CD4-positive, alpha-beta T cell treated with Interleukin-2 at 100 ng/mL for 4 hours (primary cell): ENCODE measurements at regions not wholly inside any gene's neighbourhood (a gene's known extent, or its start where the extent isn't known, plus 50 kb on each side); places are given as distances from the start of the nearest gene placed in this dataset.
"Not testable (repeated sequence)": the region's sequence is repeated elsewhere in the genome, so short reads cannot be mapped to it uniquely, and the experiment has no call there.

ENCODE experiments used
- DNase-seq: peaks from one replicate; pipeline ENCODE4 v3.0.0-alpha.2; 2020; ENCODE audit warnings: low spot score

DNA sequence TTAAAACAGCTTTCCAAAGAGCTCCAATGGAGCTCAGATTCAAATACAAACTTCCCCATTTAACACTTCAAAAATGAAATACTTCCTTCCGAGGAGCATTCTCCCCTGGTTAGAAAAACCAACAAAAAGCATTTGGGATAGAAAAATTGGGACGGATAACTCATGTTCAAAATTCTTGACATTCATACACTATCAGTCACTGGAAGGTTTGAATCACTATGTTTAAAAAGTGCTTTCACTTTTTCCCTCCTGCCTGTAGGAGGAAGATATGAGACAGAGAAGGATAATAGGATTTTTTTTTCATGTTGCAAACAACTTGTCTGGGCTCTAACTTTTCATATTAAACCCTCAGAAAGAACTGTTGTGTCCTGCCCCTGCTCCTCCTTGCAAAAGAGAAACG lies 412.0 kb downstream of the ACTL7B start:
- no peak for DNase-seq

DNA sequence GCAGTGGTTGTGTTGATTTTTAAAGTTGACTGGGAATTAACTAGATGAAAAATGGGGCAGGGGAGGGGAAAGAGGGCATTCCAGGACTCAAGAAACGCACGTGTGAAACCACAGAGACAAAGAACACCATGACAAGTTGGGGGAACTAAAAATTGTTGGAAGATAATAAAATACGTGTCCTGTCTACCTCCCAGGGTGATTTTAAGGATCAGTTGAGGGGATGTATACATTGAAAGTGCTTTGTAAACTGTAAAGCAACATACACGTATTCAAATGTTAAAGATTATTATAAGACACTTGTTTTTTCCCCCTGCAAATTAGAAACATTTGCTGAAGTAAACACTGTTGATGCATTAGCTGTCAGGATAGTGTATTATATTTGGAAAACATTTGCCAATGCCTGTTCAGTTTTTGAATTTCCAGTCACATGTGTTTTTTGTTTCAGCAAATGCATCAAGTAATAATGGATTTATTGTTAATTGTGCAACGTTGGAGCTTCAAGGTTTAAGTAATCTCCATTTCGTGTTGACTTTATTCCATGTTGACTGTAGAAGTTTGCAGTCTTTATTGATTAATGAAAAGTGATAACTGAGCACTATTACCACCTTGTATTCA lies 412.7 kb downstream of the ACTL7B start:
- no peak for DNase-seq

DNA sequence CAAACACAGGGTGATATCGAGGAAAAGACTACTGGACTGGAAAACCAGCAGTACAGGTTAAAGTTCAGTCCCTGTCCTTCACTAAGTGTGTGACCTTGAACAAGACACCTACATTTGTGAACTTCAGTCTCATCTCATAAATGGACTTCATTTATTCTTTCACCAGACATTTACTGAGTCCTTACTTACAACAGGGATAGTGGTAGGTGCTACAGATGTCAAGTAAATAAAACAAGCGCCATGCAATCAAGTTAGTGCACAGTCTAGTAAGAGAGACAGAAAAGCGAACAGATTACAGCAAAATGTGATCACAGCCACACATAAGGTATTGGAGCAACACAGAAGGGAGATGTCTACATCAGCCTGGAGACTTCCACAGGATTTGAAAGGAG lies 413.2 kb downstream of the ACTL7B start:
- DNase-seq, result no peak

GRCh38 chr9:108441726-108442125 lies 414.1 kb downstream of the ACTL7B start:
- no peak for DNase-seq

- DNase-seq, result no peak
Observed at GRCh38 chr9:108441251-108441650, 414.5 kb downstream of the ACTL7B start.

DNA sequence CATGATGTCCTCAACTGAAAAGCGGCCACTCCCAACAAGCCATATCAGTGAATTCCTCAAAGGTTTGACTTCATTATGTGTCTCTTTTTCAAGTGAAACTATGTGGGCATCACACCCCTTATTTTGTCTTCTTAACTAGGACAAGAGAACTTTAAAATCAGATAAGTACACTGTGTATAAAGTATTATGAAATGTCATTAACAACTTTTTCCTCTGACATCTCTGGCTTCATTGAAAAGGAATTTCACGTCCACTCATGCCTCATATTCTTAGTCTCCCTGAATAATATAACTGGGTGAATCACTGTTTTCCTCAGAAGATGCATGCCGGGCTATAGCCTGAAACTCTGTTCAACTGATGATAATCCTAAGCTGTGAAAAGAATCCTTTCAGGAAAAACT lies 415.8 kb downstream of the ACTL7B start:
- DNase-seq, result no peak

DNA sequence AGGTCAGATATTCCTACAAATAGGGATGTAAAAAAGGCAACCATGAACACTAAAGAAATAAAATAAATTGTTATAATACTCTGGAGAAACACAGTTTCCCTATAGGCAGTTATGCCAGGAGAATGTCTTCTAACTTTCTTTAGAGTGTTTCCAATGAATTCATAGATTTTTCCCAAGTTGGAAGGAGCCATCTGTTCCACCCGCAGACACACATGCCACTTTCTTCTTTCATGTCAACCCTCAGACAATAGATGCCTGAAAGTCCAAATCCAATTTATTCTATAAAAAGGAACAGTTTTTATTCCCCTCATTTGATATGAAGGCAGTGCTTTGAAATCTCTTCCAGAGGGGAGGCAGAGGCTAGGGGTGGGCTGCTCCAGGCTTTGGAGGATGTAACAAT lies 418.1 kb downstream of the ACTL7B start:
- no peak for DNase-seq

GRCh38 chr9:108436448-108436847 lies 419.3 kb downstream of the ACTL7B start:
- DNase-seq, result no peak

GRCh38 chr9:108434502-108434901 lies 421.3 kb downstream of the ACTL7B start:
- no peak for DNase-seq

DNA sequence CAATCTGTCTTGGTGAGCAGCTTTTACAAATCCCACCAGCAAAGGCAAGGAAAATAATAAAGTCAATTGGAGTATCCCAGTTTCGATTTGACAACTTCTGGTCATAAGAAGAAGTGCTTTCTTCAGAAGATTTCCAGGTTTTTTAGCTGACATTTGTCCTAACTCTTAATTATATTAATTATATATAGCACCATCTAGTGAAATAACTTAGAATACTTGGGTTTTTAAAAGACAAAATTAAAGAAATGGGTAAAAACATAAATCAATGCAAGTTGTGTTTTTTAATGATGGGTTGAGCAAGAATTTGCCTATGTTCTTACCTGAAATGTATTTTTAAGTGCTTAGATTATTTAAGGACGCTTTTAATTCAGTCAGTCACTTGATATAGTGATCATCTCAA lies 421.8 kb downstream of the ACTL7B start:
- no peak for DNase-seq

DNA sequence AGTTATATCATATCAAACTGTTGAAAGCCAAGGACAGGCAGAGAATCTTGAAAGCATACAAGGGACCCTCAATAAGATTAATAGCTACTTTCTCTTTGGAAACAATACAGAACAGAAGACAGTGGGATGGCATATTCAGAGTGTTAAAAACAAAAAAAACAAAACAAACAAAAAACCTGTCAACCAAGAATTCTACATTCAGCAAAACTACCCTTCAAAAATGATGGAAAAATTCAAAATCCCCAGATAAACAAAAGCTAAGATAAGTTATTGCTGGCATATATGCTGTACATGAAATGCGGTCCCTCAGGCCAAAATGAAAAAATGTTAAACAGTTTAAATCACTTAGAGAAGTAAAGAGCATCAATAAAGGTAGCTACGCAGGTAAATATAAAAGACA lies 425.1 kb downstream of the ACTL7B start:
- DNase-seq, result no peak

- no peak for DNase-seq
Observed at GRCh38 chr9:108427751-108428150, 428.0 kb downstream of the ACTL7B start.

- not testable (repeated sequence) for DNase-seq
Observed at GRCh38 chr9:108426421-108426940, 429.3 kb downstream of the ACTL7B start.

DNA sequence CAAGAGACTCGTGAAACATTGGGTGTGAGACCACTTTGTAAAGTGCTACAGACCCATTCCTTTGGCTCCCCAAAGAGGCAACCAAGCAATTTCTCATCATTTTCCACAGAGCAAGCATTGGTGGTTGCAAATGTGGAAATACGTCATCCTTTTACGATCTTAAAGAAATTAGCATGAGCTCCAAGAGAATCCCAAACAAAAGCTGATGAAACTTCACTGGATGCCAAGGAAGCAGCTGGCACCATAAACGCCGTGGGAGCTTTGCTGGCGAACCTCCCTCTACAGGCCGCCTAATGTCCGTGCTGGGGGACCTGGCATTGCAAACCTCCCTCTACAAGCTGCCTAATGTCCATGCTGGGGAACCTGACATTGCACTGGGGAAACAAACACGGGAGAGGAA lies 432.4 kb downstream of the ACTL7B start:
- no peak for DNase-seq

- no peak for DNase-seq
Observed at GRCh38 chr9:108419379-108419778, 436.4 kb downstream of the ACTL7B start.

DNA sequence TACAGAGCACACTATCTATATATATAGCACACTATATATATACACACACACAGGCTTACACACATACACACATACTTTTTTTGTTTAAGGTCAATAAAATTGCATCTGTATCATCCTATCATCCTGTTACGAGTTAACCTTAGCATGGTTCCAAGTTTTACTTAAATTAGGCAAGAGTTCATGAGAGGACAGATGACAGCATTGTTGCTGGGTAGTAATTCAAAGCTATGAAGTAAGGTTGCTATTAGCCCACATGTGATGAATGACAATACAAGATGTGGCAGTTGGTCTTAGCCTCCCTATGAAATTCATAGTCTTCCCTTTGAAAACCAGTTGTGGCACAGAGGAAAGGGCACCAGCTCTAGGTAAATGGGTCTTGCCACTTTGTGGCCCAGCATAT lies 438.1 kb downstream of the ACTL7B start:
- no peak for DNase-seq

DNA sequence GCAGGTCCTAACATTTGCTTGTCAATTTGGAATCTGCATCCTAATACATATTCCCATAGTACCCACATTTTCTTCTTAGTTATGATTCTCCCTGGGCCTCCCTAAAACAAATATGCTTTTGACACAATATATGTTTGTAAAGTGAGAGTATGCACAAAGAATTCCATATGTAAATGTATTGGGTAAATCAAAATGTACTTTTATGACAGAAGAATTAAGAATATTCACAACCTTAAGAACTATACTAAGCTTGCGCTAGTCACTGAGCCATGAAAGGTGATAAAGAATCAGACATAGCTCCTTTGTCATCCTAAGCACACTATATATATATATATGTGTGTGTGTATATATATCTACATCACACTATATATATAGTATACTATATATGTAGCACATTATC lies 438.5 kb downstream of the ACTL7B start:
- no peak for DNase-seq

- DNase-seq, result no peak
Observed at GRCh38 chr9:108416324-108416723, 439.5 kb downstream of the ACTL7B start.

GRCh38 chr9:108413809-108414208 lies 442.0 kb downstream of the ACTL7B start:
- no peak for DNase-seq

GRCh38 chr9:108412755-108413154 lies 443.0 kb downstream of the ACTL7B start:
- DNase-seq, result no peak

GRCh38 chr9:108411632-108412031 lies 444.2 kb downstream of the ACTL7B start:
- no peak for DNase-seq

DNA sequence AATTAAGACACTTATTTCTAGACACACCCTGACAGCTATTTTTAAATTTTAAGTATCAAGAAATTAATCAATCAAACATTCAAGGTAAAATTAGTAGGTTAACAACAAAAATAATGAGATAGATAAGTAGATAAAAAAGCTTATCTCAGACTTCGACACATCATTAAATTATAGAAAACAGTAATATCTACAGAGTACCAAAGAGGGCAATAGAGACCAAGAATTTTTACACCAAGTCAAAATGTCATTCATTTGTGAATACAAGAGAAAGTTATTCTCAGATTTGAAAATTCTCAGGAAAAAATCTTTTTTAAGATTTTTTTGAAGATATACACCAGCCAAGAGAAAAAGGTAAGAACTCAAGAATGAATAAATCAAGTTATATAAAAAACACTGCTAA lies 445.6 kb downstream of the ACTL7B start:
- DNase-seq, result no peak

DNA sequence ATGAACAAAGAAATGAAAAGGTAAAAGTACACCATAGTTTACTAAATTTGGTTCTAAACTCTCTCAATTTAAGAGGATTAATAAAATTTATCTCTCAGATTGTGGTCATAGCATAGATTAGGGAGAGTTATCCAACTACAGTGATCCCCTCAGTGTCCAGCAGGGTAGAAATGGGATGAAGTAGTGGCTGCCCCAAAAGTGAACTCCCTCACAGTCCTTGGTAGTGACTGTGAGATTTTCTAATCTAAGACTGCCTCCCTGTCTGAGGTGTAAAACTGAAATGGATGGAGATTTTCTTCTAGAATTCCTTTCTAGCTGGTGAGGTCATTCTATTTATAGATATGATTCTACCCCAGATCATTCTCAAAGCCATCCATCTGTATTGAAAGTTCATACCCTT lies 455.5 kb downstream of the ACTL7B start:
- no peak for DNase-seq

DNA sequence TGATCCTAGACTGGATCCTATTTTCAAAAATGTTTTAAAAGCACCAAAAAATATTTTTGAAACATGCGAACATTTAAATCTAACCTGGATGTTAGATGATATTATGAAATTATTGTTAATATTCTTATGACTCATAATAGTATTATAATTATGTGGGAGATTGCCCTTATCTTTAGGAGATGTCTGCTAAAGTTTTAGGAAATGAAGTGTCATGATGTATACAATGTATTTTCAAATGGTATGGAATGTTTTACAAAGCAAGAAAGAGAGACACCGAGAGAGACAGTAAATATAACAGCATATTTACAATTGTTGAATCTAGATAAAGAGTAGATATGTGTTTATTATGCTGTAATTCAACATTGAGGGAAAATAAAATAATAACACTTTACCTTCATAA lies 455.9 kb downstream of the ACTL7B start:
- DNase-seq, result no peak

GRCh38 chr9:108397286-108397685 lies 458.5 kb downstream of the ACTL7B start:
- no peak for DNase-seq
